ENCODE measurements at regions not wholly inside any gene's neighbourhood (a gene's known extent, or its start where the extent isn't known, plus 50 kb on each side); places are given as distances from the start of the nearest gene placed in this dataset.
A peak's percentile ranks its signal among the peaks of the same experiment; 100 is the strongest.

DNA sequence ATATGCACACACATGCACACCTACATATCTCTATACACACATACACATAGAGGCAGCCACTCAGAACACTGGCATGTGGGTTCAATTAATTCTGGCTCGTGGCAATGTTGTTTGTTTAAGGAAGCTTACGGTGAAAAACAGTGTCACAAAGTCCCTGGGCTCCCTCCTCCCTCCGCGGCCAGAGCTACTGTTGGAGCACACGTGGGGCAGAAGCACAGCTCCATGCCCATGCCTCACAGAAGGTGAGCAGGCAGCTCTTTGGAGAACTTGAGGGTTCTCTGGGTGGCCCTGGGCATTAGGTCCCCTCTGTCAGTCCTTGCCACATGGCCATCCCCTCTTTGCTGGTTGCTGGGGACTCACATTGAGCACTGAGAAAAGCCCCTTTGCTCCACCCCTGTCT, 107.5 kb downstream of the GADD45G start:
- no peaks in the 10 kb centered on the region for H3K9me3 Mint-ChIP-seq
- H3K36me3 Mint-ChIP-seq (ENCODE audit: low read depth), result peaks cover 6% of the 10 kb centered on the region
- peaks cover 90% of the 10 kb centered on the region for H3K4me1 Mint-ChIP-seq (ENCODE audit: low read depth)
- no peak overlapping the region for H3K4me3 Mint-ChIP-seq
- H3K27ac Mint-ChIP-seq, result peak overlapping the region; percentile 95
- H3K27me3 Mint-ChIP-seq, result peaks cover 7% of the 10 kb centered on the region
- intact Hi-C loops (cut with micrococcal nuclease), result no loop called here

DNA sequence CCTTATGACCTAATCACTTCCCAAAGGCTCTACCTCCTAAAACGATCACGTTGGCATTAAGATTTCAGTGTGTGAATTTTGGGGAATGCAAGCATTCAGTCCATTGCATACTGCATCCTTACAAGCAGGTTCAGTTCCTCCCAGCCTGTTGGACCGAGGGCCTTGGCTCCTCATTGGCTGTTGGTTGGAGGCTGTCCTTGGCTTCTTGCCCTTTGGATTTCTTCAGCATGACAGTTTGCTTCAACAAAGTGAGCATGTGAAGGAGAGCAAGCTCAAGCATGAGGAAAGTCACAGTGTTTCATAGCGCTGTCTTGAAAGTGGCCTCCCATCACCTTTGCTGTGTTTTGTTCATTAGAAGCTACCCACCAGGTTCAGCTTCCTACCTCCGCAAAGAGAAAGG, 109.5 kb downstream of the GADD45G start:
- H3K4me1 Mint-ChIP-seq (ENCODE audit: low read depth), result peaks cover 89% of the 10 kb centered on the region
- no peaks in the 10 kb centered on the region for H3K9me3 Mint-ChIP-seq
- H3K36me3 Mint-ChIP-seq (ENCODE audit: low read depth), result peaks cover 4% of the 10 kb centered on the region
- H3K4me3 Mint-ChIP-seq, result no peak overlapping the region
- intact Hi-C loops (cut with micrococcal nuclease), result no loop called here
- no peaks in the 10 kb centered on the region for H3K27me3 Mint-ChIP-seq
- H3K27ac Mint-ChIP-seq, result peak overlapping the region; percentile 83

DNA sequence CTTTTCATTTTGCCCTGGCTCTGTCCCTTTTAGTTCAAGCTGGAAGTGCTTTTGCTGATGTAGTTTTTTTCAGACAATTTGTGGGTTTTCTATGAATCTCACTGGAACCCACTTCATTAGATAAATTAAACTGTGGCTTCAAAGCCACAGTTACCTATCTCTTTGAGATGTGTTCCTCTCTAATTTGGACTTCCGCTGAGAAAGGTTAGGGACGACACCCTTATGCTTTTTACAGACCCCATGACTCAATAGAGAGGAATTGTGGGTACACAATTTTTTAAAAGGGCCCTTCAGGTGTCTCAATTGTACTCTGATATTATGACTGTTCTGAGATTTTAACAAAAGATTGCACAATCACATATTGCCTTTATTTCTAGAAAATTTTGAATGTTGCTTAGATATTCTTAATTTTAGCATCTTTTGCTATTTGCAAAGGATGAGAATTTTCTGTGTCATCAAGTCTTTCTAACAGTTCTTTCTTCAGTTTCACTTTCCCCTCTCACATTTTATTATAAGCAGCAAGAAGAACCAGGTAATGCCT, 110.6 kb downstream of the GADD45G start:
- no peaks in the 10 kb centered on the region for H3K27me3 Mint-ChIP-seq
- intact Hi-C loops (cut with micrococcal nuclease), result loop anchor here (5.0 kb wide), 1 partner anchor 108 kb away; the partner anchor contains the start of gene GADD45G
- H3K4me1 Mint-ChIP-seq (ENCODE audit: low read depth), result peaks cover 84% of the 10 kb centered on the region
- no peaks in the 10 kb centered on the region for H3K36me3 Mint-ChIP-seq (ENCODE audit: low read depth)
- peak overlapping the region; percentile 83 for H3K27ac Mint-ChIP-seq
- no peak overlapping the region for H3K4me3 Mint-ChIP-seq
- H3K9me3 Mint-ChIP-seq, result no peaks in the 10 kb centered on the region

DNA sequence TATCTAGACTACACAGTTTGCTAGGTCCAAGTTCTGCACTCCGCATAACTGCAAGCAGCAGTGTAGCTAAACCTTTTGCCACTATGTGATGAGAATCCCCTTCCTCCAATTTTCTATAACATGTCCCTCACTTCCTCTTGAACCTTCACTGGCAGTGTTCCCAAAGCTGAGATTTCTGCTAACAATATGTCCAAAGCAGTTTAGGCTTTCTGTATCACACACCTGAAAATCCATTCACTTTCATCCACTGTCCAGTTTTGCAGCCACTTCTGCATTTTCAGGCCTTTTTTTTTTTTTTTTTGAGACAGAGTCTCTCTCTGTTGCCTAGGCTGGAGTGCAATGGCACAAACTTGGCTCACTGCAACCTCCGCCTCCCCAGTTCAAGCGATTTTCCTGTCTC, 111.1 kb downstream of the GADD45G start:
- H3K36me3 Mint-ChIP-seq (ENCODE audit: low read depth), result no peaks in the 10 kb centered on the region
- H3K27me3 Mint-ChIP-seq, result no peaks in the 10 kb centered on the region
- peaks cover 84% of the 10 kb centered on the region for H3K4me1 Mint-ChIP-seq (ENCODE audit: low read depth)
- no peak overlapping the region for H3K4me3 Mint-ChIP-seq
- H3K9me3 Mint-ChIP-seq, result no peaks in the 10 kb centered on the region
- peak overlapping the region; percentile 83 for H3K27ac Mint-ChIP-seq
- intact Hi-C loops (cut with micrococcal nuclease), result loop anchor here (5.0 kb wide), 1 partner anchor 109 kb away; the partner anchor contains the start of gene GADD45G

DNA sequence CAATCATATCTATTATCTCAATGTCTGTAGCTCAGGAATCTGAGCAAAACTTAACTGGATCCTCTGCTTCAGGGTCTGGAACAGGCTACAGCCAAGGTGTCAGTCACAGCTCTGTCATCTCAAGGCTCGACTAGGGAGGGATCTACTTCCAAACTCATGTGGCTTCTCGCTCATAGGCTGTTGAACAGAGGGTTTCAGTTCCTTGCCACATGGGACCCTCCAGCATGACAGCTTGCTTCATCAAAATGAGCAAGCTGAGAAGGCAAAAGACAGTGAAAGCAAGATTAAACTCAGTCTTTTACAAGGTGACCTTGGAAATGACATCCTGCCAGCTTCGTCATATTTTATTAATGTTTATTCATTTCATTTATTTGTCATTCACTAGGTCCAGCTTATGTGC, 111.7 kb downstream of the GADD45G start:
- no peaks in the 10 kb centered on the region for H3K9me3 Mint-ChIP-seq
- no peaks in the 10 kb centered on the region for H3K36me3 Mint-ChIP-seq (ENCODE audit: low read depth)
- intact Hi-C loops (cut with micrococcal nuclease), result loop anchor here (5.0 kb wide), 1 partner anchor 109 kb away; the partner anchor contains the start of gene GADD45G

DNA sequence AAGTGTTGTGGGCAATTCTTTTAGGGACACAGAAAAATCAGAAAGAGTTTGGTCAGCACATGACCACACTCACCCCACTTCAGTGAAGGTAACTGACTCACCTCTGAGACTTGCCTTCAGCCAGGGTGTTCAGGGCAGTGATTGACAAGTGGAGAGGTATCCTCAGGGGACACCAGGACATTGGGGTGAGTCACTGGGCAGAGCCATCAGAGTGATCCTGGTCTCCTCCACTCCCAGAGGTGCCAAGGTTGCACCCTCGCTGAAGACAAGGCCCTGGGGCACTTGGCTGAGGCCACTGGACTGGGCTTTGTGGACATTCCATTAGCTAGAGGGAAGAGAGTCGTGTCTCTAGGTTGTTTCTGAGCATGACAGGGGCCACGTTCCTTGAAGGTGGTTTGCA, 113.4 kb downstream of the GADD45G start:
- Mint-ChIP-seq H3K27ac (peak overlapping the region; percentile 83), H3K9me3 (no peaks in the 10 kb centered on the region)
- intact Hi-C loops (cut with micrococcal nuclease), result loop anchor here (5.0 kb wide), 1 partner anchor 111 kb away; the partner anchor contains the start of gene GADD45G

More for the DNA sequence above, 111.7 kb downstream of the GADD45G start:
- Mint-ChIP-seq H3K4me3 (no peak overlapping the region), H3K4me1 (ENCODE audit: low read depth) (peaks cover 84% of the 10 kb centered on the region), H3K27ac (peak overlapping the region; percentile 83), H3K27me3 (no peaks in the 10 kb centered on the region)

DNA sequence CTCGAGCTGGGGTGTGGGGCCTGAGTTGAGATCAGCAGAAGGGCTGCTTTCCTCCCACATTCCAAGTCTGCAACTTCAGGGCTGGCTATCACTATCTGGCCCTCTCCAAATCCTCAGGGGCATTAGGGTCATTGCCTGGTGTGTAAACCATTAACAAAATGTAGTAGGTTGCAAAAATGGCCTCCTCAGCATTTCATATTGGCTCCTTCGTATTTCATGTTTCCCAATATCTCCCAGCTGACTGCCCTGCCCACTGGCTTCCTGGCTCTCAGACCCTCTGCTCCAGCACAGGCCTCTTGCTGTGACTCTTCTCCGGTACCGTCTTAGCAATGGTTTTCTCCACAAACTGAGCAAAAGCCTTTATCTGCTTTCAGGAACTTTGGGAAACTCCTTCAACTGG, 113.8 kb downstream of the GADD45G start:
- H3K27me3 Mint-ChIP-seq, result no peaks in the 10 kb centered on the region
- no peak overlapping the region for H3K4me3 Mint-ChIP-seq
- intact Hi-C loops (cut with micrococcal nuclease), result loop anchor here (1.0 to 5.0 kb wide), 2 partner anchors 22 to 111 kb away; partner anchors contain the start of gene GADD45G
- H3K36me3 Mint-ChIP-seq (ENCODE audit: low read depth), result no peaks in the 10 kb centered on the region
- H3K4me1 Mint-ChIP-seq (ENCODE audit: low read depth), result peaks cover 84% of the 10 kb centered on the region
- peak overlapping the region; percentile 83 for H3K27ac Mint-ChIP-seq
- H3K9me3 Mint-ChIP-seq, result no peaks in the 10 kb centered on the region

More for the DNA sequence above, 113.4 kb downstream of the GADD45G start:
- no peaks in the 10 kb centered on the region for H3K27me3 Mint-ChIP-seq
- no peak overlapping the region for H3K4me3 Mint-ChIP-seq
- peaks cover 84% of the 10 kb centered on the region for H3K4me1 Mint-ChIP-seq (ENCODE audit: low read depth)
- no peaks in the 10 kb centered on the region for H3K36me3 Mint-ChIP-seq (ENCODE audit: low read depth)

DNA sequence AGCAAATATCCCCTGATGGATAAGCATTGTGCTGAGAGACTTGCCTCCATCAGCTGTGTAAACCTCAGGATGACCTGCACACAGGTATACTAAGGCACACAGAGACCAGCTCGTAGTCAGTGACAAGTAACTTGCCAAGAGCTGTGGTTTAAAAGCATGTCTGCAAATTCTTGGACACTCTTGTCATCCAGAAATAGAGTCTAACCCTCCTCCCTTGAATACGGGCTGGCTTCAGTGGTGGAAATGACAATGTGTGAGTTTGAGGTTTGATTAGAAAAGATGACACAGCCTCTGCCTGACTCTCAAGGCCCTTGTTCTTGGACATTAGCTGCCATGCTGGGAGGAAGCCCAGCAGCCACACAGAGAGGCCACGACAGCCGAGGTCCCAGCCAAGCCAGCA, 114.4 kb downstream of the GADD45G start:
- Mint-ChIP-seq H3K9me3 (no peaks in the 10 kb centered on the region), H3K36me3 (ENCODE audit: low read depth) (no peaks in the 10 kb centered on the region), H3K27me3 (no peaks in the 10 kb centered on the region), H3K4me1 (ENCODE audit: low read depth) (peaks cover 79% of the 10 kb centered on the region), H3K27ac (peak overlapping the region; percentile 83), H3K4me3 (no peak overlapping the region)
- intact Hi-C loops (cut with micrococcal nuclease), result loop anchor here (1.0 to 5.0 kb wide), 2 partner anchors 21 to 112 kb away; partner anchors contain the start of gene GADD45G

DNA sequence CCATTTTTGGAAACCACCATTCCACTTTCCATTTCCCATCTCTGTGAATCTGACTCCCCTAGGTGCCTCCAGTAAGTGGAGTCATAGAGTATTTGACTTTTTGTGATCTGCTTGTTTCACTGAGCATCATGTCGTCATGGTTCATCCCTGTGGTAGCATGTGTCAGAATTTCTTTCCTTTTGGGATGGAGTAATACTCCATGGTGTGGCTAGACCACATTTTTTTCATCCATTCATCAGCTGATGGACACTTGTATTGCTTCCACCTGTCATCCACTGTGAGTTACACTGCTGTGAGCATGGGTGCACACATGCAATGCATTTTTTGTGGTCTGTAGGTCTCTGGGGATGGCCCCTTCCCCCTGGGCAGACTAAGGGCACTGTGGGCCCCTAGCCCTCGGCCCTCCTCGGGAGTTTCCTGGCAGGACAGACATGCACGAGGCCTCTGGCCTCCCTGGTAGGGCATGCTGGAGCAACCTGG, 115.9 kb downstream of the GADD45G start:
- Mint-ChIP-seq H3K27me3 (no peaks in the 10 kb centered on the region), H3K4me1 (ENCODE audit: low read depth) (peaks cover 64% of the 10 kb centered on the region), H3K36me3 (ENCODE audit: low read depth) (no peaks in the 10 kb centered on the region), H3K27ac (peak overlapping the region; percentile 66), H3K4me3 (no peak overlapping the region), H3K9me3 (no peaks in the 10 kb centered on the region)
- intact Hi-C loops (cut with micrococcal nuclease), result no loop called here

DNA sequence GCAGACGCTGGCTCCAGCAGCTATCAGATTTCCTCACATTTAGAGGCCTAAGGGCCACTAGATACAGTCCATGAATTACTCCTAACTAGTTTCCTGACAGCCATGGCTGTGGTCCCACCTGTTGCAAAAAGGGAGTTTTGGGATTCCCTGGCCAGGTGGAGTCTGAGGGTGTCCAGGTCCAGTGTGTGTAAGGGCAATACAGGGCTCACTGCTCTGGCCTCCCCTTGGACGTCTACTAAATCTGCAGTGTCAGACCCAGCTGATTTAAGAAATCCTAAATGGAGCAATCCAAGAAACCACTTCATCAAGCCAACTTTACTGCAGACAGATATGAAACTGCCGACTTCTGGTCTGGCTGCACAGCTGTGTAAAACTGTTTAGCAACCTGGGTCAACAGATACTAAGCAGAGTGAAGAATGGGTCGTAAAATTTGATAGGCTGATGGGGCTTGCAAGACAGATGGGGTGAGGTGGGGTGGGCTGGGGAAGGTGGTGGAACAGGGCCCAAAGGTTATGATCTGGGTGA, 116.4 kb downstream of the GADD45G start:
- intact Hi-C loops (cut with micrococcal nuclease), result no loop called here
- Mint-ChIP-seq H3K4me3 (no peak overlapping the region), H3K9me3 (no peaks in the 10 kb centered on the region), H3K36me3 (ENCODE audit: low read depth) (no peaks in the 10 kb centered on the region), H3K27me3 (no peaks in the 10 kb centered on the region), H3K4me1 (ENCODE audit: low read depth) (peaks cover 64% of the 10 kb centered on the region), H3K27ac (peak overlapping the region; percentile 66)

DNA sequence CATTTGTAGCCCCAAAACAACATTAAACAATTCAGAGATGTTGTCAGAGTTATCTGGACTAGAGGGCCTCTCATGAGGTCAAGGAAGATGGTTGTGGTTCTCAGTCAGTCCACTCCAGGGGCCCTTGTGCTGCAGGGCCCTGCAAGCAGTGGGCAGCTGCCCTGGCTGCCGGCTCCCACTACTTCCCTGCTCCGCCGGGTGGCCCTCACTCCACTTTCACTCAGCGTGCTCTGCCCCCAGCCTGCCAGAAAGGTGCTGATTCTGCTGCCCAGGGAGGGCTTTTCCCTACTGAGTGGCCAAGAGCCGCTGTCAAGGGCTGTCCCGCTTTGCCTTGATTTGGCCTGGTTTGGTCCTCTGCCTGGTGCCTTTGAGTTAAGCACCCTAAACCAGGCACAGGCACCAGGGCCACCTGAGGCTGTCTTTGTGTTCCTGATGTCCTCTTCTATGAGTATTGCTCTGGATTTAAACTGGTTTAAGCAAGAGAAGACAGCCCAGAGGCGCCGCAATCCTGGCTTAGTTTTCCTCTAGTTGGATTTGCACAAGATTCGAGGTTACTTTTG, 117.2 kb downstream of the GADD45G start:
- intact Hi-C loops (cut with micrococcal nuclease), result no loop called here
- H3K4me1 Mint-ChIP-seq (ENCODE audit: low read depth), result peaks cover 56% of the 10 kb centered on the region
- H3K4me3 Mint-ChIP-seq, result no peak overlapping the region
- no peaks in the 10 kb centered on the region for H3K9me3 Mint-ChIP-seq
- H3K36me3 Mint-ChIP-seq (ENCODE audit: low read depth), result no peaks in the 10 kb centered on the region
- H3K27ac Mint-ChIP-seq, result peak overlapping the region; percentile 66
- H3K27me3 Mint-ChIP-seq, result peaks cover 4% of the 10 kb centered on the region

DNA sequence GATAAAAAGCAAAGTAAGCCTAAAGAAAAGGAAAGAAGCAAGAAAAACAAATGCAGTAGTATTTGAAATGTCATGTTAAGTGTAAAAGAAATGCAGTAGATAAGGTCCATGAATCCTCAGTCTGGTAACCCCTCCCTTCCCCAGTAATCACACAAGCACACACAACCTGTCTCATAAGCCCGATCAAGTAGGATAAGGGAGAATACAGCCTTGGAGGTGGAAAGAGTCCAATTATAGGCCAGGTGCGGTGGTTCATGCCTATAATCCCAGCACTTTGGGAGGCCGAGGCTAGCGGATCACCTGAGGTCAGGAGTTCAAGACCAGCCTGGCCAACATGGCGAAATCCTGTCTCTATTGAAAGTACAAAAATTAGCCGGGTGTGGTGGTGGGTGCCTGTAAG, 117.9 kb downstream of the GADD45G start:
- Mint-ChIP-seq H3K4me1 (ENCODE audit: low read depth) (peaks cover 49% of the 10 kb centered on the region), H3K27ac (peak overlapping the region; percentile 66), H3K4me3 (no peak overlapping the region), H3K36me3 (ENCODE audit: low read depth) (no peaks in the 10 kb centered on the region), H3K27me3 (peaks cover 4% of the 10 kb centered on the region), H3K9me3 (no peaks in the 10 kb centered on the region)
- intact Hi-C loops (cut with micrococcal nuclease), result no loop called here

DNA sequence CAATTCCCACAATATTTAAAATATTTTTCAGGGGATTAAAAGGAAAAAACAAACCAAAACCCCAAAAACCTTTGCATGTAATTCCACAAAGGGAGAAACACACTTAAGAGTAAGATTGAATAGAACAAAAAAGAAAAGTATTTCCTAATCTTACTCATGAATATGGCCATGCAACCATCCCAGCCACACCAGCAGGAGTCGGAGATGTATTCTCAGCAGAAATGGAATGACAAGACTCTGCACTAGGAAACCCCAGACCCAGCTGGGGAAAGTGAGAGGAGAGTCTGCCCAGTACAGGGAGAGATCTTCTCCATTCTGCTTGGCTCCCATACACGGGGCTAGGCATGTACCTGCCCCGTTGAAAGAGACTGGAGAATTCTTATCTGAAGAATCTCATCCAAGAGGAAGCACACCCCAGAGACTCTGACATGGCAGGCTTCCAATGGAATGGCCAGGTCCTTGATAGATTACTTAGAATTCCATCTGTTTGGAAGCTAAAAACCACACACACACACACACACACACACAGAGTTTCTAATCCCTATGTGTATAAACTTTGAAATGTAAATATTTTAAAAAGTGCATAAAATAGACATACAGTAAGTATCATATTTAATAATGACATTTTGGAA, 118.8 kb downstream of the GADD45G start:
- intact Hi-C loops (cut with micrococcal nuclease), result no loop called here
- Mint-ChIP-seq H3K27ac (no peak overlapping the region), H3K27me3 (peaks cover 4% of the 10 kb centered on the region)

DNA sequence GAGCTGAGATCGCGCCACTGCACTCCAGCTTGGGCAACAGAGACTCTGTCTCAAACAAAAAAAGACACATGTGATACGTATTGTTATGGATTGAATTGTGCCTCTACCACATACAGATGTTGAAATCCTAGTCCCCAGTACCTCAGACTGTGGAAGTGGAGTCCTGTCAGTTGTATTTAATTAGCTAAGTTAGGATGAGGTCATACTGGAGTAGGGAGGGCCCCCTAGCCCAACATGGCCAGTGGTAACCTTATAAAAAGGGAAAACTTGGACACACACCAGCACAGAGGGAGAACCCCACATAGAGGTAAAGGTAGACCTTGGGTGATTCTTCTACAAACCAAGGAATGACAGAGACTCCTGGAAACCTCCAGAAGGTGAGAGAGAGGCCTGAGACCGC, 119.8 kb downstream of the GADD45G start:
- Mint-ChIP-seq H3K4me3 (no peak overlapping the region), H3K27me3 (peaks cover 8% of the 10 kb centered on the region), H3K9me3 (no peaks in the 10 kb centered on the region), H3K4me1 (ENCODE audit: low read depth) (peaks cover 41% of the 10 kb centered on the region), H3K36me3 (ENCODE audit: low read depth) (no peaks in the 10 kb centered on the region), H3K27ac (no peak overlapping the region)
- intact Hi-C loops (cut with micrococcal nuclease), result no loop called here

More for the DNA sequence above, 118.8 kb downstream of the GADD45G start:
- Mint-ChIP-seq H3K4me1 (ENCODE audit: low read depth) (peaks cover 41% of the 10 kb centered on the region), H3K9me3 (no peaks in the 10 kb centered on the region), H3K36me3 (ENCODE audit: low read depth) (no peaks in the 10 kb centered on the region), H3K4me3 (no peak overlapping the region)

Measured in dendritic cell treated with granulocyte-macrophage colony-stimulating factor and Interleukin-4, amounts not matched to agents 40 ng/mL and 50 ng/mL, for 4 days (primary cell).